ENCODE measurements at regions not wholly inside any gene's neighbourhood (a gene's known extent, or its start where the extent isn't known, plus 50 kb on each side); places are given as distances from the start of the nearest gene placed in this dataset.

DNA sequence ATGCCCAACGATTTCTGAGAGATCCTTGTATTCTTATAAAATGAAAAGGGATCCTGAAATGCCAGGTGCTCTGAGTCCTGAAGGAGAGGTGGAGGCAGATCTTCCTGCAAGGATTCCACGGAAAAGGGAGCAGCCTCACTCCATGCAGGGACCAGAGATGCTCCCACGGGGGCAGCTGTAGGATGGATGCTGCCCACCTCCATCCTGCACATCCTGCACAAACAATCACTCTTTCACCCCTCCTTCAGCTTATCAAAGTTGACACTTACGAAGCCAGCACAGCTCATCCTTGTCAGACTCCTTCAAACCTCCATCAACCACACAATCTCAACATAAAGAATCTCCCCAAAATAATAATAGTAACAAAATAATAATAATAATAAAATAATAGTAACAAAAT is 119.1 kb downstream of the GGTLC2 start:
- Histone ChIP-seq H3K27ac (no peak overlapping the region), H3K4me3 (no peak overlapping the region), H3K9me3 (replicated peaks in 1 of 3) (no peaks in the 10 kb centered on the region), H3K36me3 (replicated peaks in 1 of 2) (no peaks in the 10 kb centered on the region), H3K27me3 (no peaks in the 10 kb centered on the region), H3K4me1 (replicated peaks in 1 of 2) (no peaks in the 10 kb centered on the region)
- 74 to 76% (median 74%) methylated on average over 4 of the region's 4 CpGs for WGBS, 4 donors
- intact Hi-C loops (cut with DNase I), result no loop called here
- DNase-seq, result no peak
- no peak for TF ChIP-seq POLR2A (IDR thresholded peaks at IDR 0.05)
- TF ChIP-seq, protein P1, sequence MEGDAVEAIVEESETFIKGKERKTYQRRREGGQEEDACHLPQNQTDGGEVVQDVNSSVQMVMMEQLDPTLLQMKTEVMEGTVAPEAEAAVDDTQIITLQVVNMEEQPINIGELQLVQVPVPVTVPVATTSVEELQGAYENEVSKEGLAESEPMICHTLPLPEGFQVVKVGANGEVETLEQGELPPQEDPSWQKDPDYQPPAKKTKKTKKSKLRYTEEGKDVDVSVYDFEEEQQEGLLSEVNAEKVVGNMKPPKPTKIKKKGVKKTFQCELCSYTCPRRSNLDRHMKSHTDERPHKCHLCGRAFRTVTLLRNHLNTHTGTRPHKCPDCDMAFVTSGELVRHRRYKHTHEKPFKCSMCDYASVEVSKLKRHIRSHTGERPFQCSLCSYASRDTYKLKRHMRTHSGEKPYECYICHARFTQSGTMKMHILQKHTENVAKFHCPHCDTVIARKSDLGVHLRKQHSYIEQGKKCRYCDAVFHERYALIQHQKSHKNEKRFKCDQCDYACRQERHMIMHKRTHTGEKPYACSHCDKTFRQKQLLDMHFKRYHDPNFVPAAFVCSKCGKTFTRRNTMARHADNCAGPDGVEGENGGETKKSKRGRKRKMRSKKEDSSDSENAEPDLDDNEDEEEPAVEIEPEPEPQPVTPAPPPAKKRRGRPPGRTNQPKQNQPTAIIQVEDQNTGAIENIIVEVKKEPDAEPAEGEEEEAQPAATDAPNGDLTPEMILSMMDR (IDR thresholded peaks at IDR 0.05), result no peak

DNA sequence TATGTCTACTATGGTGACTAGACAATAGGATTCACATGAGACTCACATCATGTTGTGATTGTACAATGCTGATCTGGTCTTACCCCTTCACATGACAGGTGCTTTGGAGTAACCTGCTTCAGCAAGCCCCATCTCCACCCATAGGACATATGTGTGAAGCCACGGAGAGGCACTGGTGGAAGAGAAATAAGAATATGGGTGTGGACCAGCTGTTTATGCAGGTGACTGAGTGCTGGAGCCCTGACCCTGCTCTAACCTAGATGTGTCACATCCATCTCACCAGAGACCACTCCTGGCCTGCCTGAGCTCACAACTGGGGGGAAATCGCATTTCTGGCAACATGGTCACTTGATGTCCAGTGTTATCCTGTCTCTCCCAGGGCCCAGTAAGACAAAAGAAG is 119.7 kb downstream of the GGTLC2 start:
- no peak for TF ChIP-seq POLR2A (IDR thresholded peaks at IDR 0.05)
- TF ChIP-seq, protein P1 (IDR thresholded peaks at IDR 0.05), result no peak
- Histone ChIP-seq H3K4me3 (no peak overlapping the region), H3K27ac (no peak overlapping the region), H3K27me3 (no peaks in the 10 kb centered on the region), H3K36me3 (replicated peaks in 1 of 2) (no peaks in the 10 kb centered on the region), H3K9me3 (replicated peaks in 1 of 3) (no peaks in the 10 kb centered on the region), H3K4me1 (replicated peaks in 1 of 2) (no peaks in the 10 kb centered on the region)
- 51 to 88% (median 73%) methylated on average over 2 of the region's 2 CpGs for WGBS, 4 donors
- intact Hi-C loops (cut with DNase I), result no loop called here
- DNase-seq, result no peak

DNA sequence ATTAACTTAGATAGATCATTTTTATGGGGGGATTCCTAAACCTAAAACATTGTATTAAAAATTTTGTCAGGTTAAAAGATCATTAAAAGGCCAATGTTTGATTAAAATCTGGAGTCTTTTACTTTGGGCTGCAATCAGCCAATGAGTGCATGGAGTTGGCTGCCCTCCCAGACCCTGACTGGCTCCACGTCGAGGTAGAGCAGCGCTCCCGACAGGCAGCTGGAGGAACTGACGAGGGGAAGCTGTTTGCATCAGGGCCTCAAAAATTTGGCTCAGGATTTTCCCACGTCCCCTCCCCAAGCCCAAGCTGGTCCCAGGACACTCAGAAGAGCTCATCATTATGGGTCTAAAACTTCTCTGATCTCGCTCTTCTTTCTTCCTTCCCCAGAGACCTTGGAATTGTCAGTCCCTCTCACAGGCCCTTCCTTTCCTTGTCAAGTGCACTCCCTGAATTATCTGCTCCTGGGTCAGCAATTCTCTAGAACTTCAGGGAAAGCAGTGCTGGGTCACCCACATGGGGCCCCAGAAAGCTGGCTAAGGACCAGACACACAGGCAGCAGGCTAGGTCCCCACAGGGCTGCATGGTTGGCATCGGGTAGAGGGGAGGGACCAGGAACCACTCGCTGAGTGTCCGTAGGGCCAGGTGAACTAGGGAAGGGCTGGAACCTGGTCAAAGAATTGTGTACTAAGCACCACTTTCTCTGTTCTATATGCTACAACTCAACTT is 119.6 kb upstream of the IGLL5 start:
- H3K4me3 ChIP-seq, result no peak overlapping the region
- H3K4me1 ChIP-seq (replicated peaks in 1 of 2), result no peaks in the 10 kb centered on the region
- intact Hi-C loops (cut with DNase I), result no loop called here
- no peak for TF ChIP-seq POLR2A (IDR thresholded peaks at IDR 0.05)
- TF ChIP-seq, protein P1 (IDR thresholded peaks at IDR 0.05), result no peak
- H3K27ac ChIP-seq, result no peak overlapping the region
- peak in 4 of 7 donors; percentile 8 to 62 (median 38) for DNase-seq
- no peaks in the 10 kb centered on the region for H3K36me3 ChIP-seq (replicated peaks in 1 of 2)
- H3K9me3 ChIP-seq (replicated peaks in 1 of 3), result no peaks in the 10 kb centered on the region
- H3K27me3 ChIP-seq, result no peaks in the 10 kb centered on the region
- WGBS, 4 donors, result 50 to 63% (median 60%) methylated on average over 9 to 10 of the region's 10 CpGs

DNA sequence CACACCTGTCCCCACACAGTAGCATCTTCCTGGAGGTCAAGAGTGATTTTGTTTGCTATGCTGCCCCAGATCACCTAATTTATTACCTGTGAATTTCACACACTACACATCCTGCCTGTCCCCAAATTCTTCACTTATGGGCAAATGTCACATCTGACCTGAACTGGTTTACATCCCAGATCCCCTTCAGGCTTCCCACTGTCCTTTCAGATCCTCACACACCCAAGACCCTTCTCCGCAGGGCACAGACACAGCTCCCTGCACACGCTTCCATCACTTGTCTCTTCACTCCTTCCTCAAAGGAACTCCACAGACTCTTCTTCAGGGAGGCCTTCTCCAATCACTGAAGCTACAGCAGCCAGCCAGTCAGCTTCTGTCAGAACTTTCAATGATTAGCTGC is 118.7 kb upstream of the IGLL5 start:
- TF ChIP-seq, protein P1 (IDR thresholded peaks at IDR 0.05), result no peak
- no peak for TF ChIP-seq POLR2A (IDR thresholded peaks at IDR 0.05)

More for the DNA sequence above, 118.7 kb upstream of the IGLL5 start:
- Histone ChIP-seq H3K4me3 (no peak overlapping the region), H3K27ac (no peak overlapping the region), H3K27me3 (no peaks in the 10 kb centered on the region), H3K9me3 (replicated peaks in 1 of 3) (no peaks in the 10 kb centered on the region), H3K4me1 (replicated peaks in 1 of 2) (no peaks in the 10 kb centered on the region), H3K36me3 (replicated peaks in 1 of 2) (no peaks in the 10 kb centered on the region)
- intact Hi-C loops (cut with DNase I), result no loop called here
- 95 to 100% (median 96%) methylated on average over 2 of the region's 2 CpGs for WGBS, 4 donors
- DNase-seq, result peak in 1 of 7 donors; percentile 5

Data from adrenal gland (tissue), 9 donors.